ENCODE measurements at regions not wholly inside any gene's neighbourhood (a gene's known extent, or its start where the extent isn't known, plus 50 kb on each side); places are given as distances from the start of the nearest gene placed in this dataset.

GRCh38 chr5:179409806-179410205, 64.5 kb upstream of the ADAMTS2 start:
- CTCF ChIA-PET, result no interaction called here
- POLR2A ChIA-PET, result no interaction called here

GRCh38 chr5:179408611-179409010, 63.4 kb upstream of the ADAMTS2 start:
- CTCF ChIA-PET, result interaction anchor here (3.6 kb wide), 1 partner anchor 241 kb away, joined by 30 read pairs; no protein-coding TSS in a partner anchor

More at GRCh38 chr5:179409806-179410205, 64.5 kb upstream of the ADAMTS2 start:
- DNase-seq (ENCODE audit: low read depth, low spot score), result no peak
- no peak overlapping the region for H3K4me3 ChIP-seq (ENCODE audit: low read depth, low read length)
- no peak for TF ChIP-seq CTCF (IDR thresholded peaks at IDR 0.05; ENCODE audit: insufficient read depth, low read length, missing control alignments)

GRCh38 chr5:179407191-179408175, 62.2 kb upstream of the ADAMTS2 start:
- ChIA-PET POLR2A (no interaction called here), CTCF (interaction anchor here (0.9 to 3.6 kb wide), 4 partner anchors 7 to 240 kb away, joined by 3 to 30 read pairs (median 3); no protein-coding TSS in a partner anchor)
- no peak overlapping the region for H3K4me3 ChIP-seq (ENCODE audit: low read depth, low read length)
- no peak for TF ChIP-seq CTCF (IDR thresholded peaks at IDR 0.05; ENCODE audit: insufficient read depth, low read length, missing control alignments)
- DNase-seq (ENCODE audit: low read depth, low spot score), result no peak

More at GRCh38 chr5:179408611-179409010, 63.4 kb upstream of the ADAMTS2 start:
- DNase-seq (ENCODE audit: low read depth, low spot score), result no peak
- POLR2A ChIA-PET, result no interaction called here
- H3K4me3 ChIP-seq (ENCODE audit: low read depth, low read length), result no peak overlapping the region
- TF ChIP-seq CTCF (IDR thresholded peaks at IDR 0.05; ENCODE audit: insufficient read depth, low read length, missing control alignments), result no peak

GRCh38 chr5:179406031-179406961, 61.0 kb upstream of the ADAMTS2 start:
- ChIA-PET POLR2A (no interaction called here), CTCF (interaction anchor here (0.9 to 3.6 kb wide), 4 partner anchors 8 to 239 kb away, joined by 3 to 30 read pairs (median 3); no protein-coding TSS in a partner anchor)
- TF ChIP-seq CTCF (IDR thresholded peaks at IDR 0.05; ENCODE audit: insufficient read depth, low read length, missing control alignments), result no peak
- H3K4me3 ChIP-seq (ENCODE audit: low read depth, low read length), result no peak overlapping the region
- DNase-seq (ENCODE audit: low read depth, low spot score), result no peak

GRCh38 chr5:179405426-179406030, 60.3 kb upstream of the ADAMTS2 start:
- ChIA-PET POLR2A (no interaction called here), CTCF (interaction anchor here (1.2 to 4.1 kb wide), 6 partner anchors 10 to 239 kb away, joined by 3 to 88 read pairs (median 9); no protein-coding TSS in a partner anchor)
- no peak for TF ChIP-seq CTCF (IDR thresholded peaks at IDR 0.05; ENCODE audit: insufficient read depth, low read length, missing control alignments)
- no peak overlapping the region for H3K4me3 ChIP-seq (ENCODE audit: low read depth, low read length)
- DNase-seq (ENCODE audit: low read depth, low spot score), result no peak

Data from AG04449 (cell line).